ENCODE measurements at regions not wholly inside any gene's neighbourhood (a gene's known extent, or its start where the extent isn't known, plus 50 kb on each side); places are given as distances from the start of the nearest gene placed in this dataset.

DNA sequence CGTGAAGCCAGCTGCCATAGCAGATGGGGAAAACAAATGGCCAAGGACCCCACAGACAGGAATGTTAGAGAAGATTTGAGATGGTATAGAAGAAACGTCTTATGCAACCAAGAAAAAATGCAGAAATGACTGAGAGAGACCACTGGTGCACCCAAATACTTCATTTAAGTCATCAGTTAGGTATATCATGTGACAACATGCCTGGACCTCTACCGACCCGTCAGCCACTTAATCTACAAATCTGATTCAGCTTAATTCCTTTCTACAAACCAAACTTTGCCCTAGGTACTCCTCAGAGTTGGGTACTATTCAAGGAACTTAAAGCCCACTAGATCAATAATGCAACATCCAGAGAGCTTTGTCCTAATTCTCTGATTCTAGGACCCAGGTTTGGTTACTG is 126.0 kb upstream of the UBE2E2 start:
- DNase-seq = no peak

GRCh38 chr3:23078735-23079134 is 124.4 kb upstream of the UBE2E2 start:
- DNase-seq = no peak

DNA sequence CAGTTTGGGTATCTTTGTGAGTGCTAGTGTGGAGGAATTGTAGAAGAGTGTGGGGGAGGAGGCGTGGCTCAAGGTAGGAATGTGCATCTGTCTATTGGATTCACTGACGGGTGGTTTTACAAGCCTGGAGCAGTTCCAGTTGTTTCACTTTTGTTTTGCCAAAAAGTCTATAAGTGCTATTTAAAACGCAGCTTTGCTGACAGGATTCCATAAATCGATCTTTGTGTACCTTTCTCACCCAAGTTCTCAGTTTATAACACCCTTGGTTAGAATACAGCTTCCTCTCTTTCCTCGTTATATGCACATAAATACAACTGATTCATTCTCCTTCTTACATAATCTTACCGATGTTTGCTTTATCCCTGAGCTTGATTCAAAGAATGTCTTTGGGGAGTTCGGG is 123.2 kb upstream of the UBE2E2 start:
- no peak for DNase-seq

GRCh38 chr3:23083701-23084100 is 119.4 kb upstream of the UBE2E2 start:
- no peak for DNase-seq

DNA sequence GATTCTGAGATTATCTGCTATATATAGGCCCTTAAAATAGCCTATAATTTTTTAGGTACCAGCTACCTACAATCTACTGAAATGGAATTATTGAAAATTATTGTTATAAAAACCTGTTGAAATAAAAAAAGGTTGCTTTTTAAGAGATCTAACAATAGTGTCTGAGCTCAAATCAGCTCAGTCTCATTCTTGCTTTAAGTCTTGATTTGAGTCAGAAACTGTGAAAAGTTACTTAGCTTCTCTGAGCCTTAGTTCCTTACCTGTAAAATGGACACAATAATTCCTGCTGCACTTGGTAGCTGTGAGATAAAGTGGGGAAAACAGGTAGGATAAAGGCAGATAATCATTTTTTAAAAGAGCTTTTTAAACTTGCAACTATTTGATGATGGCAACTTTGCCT is 118.8 kb upstream of the UBE2E2 start:
- no peak for DNase-seq

DNA sequence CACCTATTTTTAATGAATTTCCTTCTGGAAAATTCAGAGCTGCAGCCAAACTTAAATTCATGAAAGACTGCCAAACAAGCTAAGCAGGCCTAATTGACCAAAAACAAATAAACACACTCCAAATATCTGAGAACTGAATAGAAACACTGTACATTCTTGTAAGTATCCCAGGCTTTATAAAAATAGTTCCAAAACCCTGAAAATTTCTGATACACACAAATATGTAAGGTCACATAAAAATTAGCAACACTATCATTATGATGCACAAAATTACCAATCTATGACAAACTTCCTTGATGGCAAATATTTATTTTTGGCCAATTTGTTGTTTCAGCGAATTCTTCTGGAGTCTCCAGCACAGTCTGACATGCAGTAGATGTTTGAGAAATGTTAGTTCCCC is 117.9 kb upstream of the UBE2E2 start:
- DNase-seq = no peak

DNA sequence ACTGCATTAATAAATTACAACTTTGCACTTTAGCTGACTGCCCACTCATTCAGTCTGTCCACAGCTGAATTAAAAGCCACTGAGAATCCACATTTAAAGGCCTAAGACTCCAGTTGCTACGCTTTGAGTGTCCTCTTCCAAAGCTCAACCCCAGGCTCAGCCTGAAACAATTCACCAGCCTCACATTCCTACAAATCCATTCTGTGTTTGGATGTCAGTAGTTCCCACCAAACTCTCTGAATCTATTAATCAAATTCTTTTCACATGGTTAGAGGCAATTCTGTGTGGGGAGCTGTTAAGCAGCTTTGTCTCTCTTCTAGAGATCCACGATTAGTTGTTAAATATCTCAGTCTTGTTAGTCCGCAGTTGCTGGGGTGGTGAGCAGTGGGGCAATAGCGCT is 116.8 kb upstream of the UBE2E2 start:
- DNase-seq = no peak

DNA sequence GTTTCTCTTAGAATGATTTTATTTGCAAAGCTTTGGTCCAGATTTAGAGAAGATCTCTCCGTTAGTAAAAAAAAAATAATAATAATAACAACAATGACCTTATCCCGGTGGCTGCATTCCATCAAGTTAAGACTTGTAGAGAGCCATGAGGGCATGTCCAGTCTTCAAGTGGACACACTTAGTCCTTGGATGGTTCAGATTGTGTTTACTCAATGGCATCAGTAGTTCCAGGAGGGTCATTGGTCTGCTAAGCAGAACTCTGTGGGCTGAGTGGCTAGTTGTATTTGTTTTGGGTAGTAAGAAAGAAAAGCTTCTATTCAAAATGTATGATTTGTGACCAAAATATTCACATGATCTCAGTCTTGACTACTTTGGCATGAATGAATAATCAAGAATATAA is 116.3 kb upstream of the UBE2E2 start:
- no peak for DNase-seq

DNA sequence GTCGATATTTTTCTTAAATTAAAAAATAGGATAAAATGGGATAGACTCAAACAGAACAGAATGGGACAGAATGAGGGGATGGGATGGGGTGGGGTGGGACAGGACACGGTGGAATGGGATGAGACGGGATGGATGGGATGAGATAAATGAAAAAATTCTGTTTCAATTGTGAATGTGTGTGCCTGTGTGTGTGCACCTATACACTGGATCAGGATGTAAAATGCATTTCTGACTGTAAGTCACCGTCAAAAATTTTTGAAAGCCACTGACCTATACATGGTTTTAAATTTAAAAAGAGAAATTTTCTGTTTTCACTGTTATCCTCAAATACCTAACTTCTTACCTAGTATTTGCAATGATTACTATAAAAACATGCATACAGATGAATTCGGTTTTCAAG is 108.7 kb upstream of the UBE2E2 start:
- no peak for DNase-seq

GRCh38 chr3:23094890-23095462 is 108.2 kb upstream of the UBE2E2 start:
- no peak for DNase-seq

- no peak for DNase-seq
Measured at GRCh38 chr3:23096041-23096440, 107.1 kb upstream of the UBE2E2 start.

DNA sequence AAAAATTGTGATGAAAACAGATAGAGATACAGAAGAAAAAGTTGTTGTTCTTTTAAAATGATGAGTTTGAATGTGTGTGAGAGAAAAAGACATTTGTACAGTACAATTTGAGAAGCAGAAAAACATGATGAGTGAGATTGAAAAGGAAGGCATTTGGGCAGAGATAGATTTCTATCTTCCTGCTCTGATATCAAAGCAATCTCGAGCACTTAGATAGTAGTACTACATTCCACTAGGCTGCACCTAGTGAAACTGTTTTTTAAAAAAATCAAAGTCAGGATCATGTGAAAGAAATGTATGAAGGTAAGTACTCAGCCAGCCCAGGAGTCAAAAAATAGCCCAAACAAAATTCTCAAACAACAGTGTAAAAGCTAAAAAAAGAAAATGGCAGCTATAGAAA is 104.1 kb upstream of the UBE2E2 start:
- DNase-seq = no peak

- no peak for DNase-seq
Measured at GRCh38 chr3:23099677-23100076, 103.5 kb upstream of the UBE2E2 start.

DNA sequence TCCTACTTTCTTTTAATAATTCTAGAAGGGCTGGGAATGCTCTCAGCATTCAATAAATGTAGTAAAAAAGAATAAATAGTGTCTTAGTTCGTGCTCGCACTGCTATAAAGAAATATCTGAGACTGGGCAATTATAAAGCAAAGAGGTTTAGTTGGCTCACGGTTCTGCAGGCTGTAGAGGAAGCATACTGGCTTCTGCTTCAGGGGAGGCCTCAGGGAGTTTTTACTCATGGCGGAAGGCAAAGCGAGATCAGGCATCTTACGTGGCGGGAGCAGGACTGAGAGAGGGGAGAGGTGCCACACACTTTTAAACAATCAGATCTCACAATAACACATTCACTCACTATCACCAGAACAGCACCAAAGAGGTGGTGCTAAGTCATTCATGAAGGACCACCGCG is 103.0 kb upstream of the UBE2E2 start:
- DNase-seq = no peak

- DNase-seq = no peak
Measured at GRCh38 chr3:23103764-23104163, 99.4 kb upstream of the UBE2E2 start.

GRCh38 chr3:23105048-23105447 is 98.1 kb upstream of the UBE2E2 start:
- DNase-seq = no peak

- DNase-seq = no peak
Measured at GRCh38 chr3:23106666-23107065, 96.5 kb upstream of the UBE2E2 start.

- DNase-seq = no peak
Measured at GRCh38 chr3:23107221-23107620, 95.9 kb upstream of the UBE2E2 start.

DNA sequence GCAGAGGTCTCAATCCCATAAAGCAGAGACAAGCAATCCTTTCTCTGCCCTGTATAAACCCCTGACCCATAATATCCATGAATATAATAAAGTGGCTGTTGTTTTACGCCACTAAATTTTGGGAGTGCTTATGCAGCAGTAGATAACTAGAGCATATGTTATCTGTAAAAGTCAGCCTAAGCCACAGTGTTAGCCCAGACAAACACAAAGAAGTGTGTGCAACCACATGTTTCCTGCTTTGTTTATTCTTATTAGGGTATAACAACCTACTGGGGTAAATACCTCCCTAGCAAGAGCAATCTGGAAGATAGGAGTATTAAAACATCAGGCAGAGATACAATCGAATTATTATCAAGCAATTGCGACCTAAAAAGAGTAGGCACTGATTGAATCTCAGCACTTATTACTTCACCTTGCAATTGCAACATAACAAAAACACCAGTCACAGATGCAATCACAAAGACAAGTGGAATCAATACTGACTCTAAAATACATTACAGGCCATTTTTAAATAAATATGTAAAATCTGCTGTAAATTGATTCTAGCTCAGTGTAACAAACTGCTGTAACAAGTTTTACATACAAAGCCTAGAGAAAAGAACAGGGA is 94.6 kb upstream of the UBE2E2 start:
- DNase-seq = peak in 1 of 3 donors; percentile 21

DNA sequence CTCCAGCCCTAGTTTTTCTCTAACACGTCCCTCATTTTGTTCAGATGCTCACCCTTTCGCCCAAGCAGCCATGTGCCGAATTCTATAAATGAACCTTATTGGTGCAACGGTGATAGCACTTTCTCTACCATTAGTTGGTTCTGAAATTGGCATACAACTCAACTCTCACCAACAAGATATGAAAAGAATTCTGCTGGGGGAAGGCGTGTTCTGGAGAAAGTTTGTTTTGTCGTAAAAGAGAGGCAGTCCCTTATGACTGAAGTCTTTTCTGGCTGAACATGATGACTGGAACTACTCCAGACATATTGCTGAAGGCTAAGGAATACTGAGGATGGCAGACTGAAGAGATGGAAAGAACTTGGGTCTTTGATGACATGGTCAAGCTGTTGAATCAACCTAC is 91.8 kb upstream of the UBE2E2 start:
- no peak for DNase-seq

DNA sequence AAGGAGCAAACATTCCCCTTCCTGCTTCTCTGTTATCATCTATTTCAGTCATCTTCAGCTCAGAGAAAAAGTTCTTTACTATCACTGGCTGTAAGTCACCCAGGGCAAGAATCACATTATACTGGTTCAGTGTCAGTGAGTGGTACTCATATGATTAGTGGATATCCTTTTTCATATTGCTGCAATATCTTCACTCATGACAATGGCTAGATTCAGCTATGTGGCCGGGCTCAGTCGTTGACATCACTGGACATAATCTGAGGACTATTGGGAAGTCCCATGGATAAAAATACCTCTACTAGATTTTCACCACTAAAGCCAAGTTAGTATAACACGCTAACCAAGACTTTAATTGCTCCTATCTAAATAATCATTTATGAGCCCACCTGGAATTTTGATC is 91.3 kb upstream of the UBE2E2 start:
- peak; percentile 70 to 79 (median 74) for DNase-seq

DNA sequence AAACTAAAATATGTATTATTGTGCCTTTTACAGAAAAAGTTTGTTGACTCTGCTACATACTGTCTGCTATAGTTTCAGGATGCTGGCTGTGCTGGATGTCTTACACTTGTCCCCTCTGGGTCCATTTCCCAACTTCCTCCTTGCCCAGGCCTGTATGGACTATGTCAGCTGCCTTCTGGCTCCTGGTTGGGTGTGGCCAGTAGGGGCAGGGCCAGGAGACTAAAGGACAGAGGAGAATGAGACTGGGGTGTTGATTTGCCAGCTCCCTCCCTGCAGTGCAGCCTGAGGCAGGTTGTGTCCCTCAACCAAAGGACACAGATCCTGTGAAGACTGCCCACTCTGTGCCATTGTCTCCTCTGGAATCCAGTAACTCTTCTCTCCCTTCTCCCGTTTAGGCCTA is 90.6 kb upstream of the UBE2E2 start:
- peak; percentile 67 to 76 (median 68) for DNase-seq

GRCh38 chr3:23113455-23114171 is 89.5 kb upstream of the UBE2E2 start:
- peak; percentile 68 to 90 (median 88) for DNase-seq

GRCh38 chr3:23114432-23114831 is 88.7 kb upstream of the UBE2E2 start:
- no peak for DNase-seq
